ENCODE measurements at regions not wholly inside any gene's neighbourhood (a gene's known extent, or its start where the extent isn't known, plus 50 kb on each side); places are given as distances from the start of the nearest gene placed in this dataset.
"Not testable (repeated sequence)": the region's sequence is repeated elsewhere in the genome, so short reads cannot be mapped to it uniquely, and the experiment has no call there.

GRCh38 chr6:80605165-80605989 lies 498.9 kb downstream of the BCKDHB start:
- DNase-seq, result peak; percentile 67

GRCh38 chr6:80603679-80604078 lies 497.2 kb downstream of the BCKDHB start:
- no peak for DNase-seq

GRCh38 chr6:80594461-80594860 lies 488.0 kb downstream of the BCKDHB start:
- DNase-seq, result no peak

- DNase-seq, result no peak
Measured at GRCh38 chr6:80592436-80592835, 486.0 kb downstream of the BCKDHB start.

- no peak for DNase-seq
Measured at GRCh38 chr6:80586242-80586641, 479.8 kb downstream of the BCKDHB start.

GRCh38 chr6:80579391-80580023 lies 473.0 kb downstream of the BCKDHB start:
- DNase-seq, result no peak

- not testable (repeated sequence) for DNase-seq
Measured at GRCh38 chr6:80573320-80573719, 466.8 kb downstream of the BCKDHB start.

GRCh38 chr6:80566361-80566760 lies 459.9 kb downstream of the BCKDHB start:
- DNase-seq, result peak; percentile 15

GRCh38 chr6:80553071-80553740 lies 446.7 kb downstream of the BCKDHB start:
- peak; percentile 93 for DNase-seq

- DNase-seq, result no peak
Measured at GRCh38 chr6:80550748-80551147, 444.3 kb downstream of the BCKDHB start.

- DNase-seq, result no peak
Measured at GRCh38 chr6:80550281-80550680, 443.8 kb downstream of the BCKDHB start.

GRCh38 chr6:80548532-80548931 lies 442.1 kb downstream of the BCKDHB start:
- DNase-seq, result no peak

- DNase-seq, result no peak
Measured at GRCh38 chr6:80547827-80548226, 441.4 kb downstream of the BCKDHB start.

GRCh38 chr6:80544976-80545722 lies 438.7 kb downstream of the BCKDHB start:
- DNase-seq, result no peak

- no peak for DNase-seq
Measured at GRCh38 chr6:80544555-80544954, 438.1 kb downstream of the BCKDHB start.

- no peak for DNase-seq
Measured at GRCh38 chr6:80543598-80544222, 437.2 kb downstream of the BCKDHB start.

- DNase-seq, result no peak
Measured at GRCh38 chr6:80543151-80543550, 436.7 kb downstream of the BCKDHB start.

GRCh38 chr6:80541886-80542285 lies 435.4 kb downstream of the BCKDHB start:
- DNase-seq, result no peak

GRCh38 chr6:80541181-80541580 lies 434.7 kb downstream of the BCKDHB start:
- no peak for DNase-seq

GRCh38 chr6:80540700-80541099 lies 434.2 kb downstream of the BCKDHB start:
- no peak for DNase-seq

- peak; percentile 80 for DNase-seq
Measured at GRCh38 chr6:80537118-80537972, 430.9 kb downstream of the BCKDHB start.
